ENCODE measurements at regions not wholly inside any gene's neighbourhood (a gene's known extent, or its start where the extent isn't known, plus 50 kb on each side); places are given as distances from the start of the nearest gene placed in this dataset.
A peak's percentile ranks its signal among the peaks of the same experiment; 100 is the strongest.
"Not testable (repeated sequence)": the region's sequence is repeated elsewhere in the genome, so short reads cannot be mapped to it uniquely, and the experiment has no call there.

DNA sequence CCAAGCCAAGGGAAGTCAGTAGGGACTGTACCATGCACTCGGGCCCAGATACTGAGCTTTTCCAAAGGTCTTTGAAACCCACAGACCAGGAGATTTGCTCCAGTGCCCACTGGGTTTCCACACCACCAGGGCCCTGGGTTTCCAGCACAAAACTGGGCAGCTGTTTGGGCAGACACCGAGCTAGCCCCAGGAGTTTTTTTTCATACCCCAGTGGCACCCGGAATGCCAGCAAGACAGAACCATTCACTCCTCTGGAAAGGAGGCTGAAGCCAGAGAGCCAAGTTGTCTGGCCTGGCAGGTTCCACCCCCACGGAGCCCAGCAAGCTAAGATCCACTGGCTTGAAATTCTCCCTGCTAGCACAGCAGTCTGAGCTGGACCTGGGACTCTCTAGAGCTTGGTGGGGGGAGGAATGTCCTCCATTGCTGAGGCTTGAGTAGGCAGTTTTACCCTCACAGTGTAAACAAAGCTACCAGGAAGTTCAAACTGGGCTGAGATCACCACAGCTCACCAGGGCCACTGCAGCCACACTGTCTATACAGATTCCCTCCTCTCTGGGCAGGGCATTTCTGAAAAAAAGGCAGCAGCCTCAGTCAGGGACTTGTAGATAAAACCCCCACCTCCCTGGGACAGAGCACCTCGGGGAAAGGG lies 793.7 kb downstream of the RPS29 start:
- no peak for DNase-seq

DNA sequence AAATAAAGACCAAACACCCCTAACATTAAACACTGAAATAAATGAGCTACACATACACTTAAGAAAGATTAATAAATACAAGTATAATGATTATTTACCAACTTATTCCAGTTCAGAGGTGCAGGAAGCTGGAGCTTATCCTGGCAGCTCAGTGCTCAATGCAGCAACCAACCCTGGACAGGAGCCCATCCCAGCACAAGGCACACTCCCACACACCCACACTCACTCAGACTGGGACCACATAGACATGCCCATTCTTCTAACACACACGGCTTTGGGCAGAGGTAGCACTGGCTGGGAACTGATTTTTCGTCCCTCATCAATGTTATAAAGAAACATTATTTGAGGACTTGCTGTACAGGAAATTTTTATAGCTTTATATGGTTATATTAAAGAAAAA lies 797.4 kb downstream of the RPS29 start:
- DNase-seq, result no peak

DNA sequence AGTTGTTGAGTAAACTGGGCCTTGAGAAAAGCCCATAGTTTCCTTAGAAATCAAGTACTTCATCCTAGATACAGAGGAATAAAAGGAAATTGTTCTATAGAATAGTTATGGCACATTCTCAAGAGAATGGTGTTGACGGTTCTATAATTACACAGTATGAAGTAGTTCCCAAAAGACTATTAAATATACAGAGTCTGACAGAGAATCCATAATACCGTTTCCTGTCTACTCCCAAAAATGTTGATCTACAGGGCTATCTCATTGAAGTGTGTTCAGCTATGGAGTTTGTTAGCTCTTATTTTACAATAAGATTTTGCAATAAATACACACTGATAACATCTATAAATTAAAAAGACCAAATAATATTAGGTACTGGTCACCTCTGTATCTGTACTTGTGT lies 799.7 kb downstream of the RPS29 start:
- DNase-seq, result no peak

DNA sequence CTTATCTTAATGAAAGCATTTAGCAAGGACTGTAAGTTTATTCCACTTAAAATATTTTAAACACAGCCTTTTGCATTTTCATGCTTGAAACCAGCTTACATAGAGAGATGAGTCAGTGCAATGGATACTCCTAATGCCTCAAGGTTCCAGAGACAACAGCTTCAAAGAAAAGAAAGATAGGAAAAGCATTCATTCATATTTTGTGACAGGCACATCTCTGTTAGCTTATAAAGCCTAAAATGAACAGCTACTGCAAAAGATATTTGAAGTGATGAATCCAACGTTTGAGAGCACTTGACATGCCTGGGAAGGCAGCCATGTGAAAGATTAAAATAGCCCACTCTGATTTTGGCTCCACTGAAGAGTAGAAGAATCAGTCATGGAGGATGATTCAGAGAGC lies 814.5 kb downstream of the RPS29 start:
- peak; percentile 38 for DNase-seq

DNA sequence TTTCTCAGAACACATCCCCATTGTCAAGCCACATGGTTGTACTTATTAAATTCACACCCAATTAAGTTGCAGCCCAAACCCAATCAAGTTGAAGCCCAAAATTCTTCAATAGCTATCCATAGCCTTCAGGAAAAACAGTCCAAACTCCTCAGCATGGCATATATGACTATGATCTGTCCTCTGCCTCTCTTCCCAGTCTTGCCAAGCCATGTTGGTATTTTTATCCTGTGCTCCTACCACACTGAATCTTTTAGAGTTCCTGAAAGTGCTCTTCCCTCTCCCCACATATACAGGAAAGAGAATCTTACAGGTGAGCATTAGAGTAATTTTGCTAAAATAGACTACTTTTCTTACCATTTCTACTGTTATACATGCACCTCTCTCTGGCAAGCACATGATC lies 834.9 kb downstream of the RPS29 start:
- no peak for DNase-seq

DNA sequence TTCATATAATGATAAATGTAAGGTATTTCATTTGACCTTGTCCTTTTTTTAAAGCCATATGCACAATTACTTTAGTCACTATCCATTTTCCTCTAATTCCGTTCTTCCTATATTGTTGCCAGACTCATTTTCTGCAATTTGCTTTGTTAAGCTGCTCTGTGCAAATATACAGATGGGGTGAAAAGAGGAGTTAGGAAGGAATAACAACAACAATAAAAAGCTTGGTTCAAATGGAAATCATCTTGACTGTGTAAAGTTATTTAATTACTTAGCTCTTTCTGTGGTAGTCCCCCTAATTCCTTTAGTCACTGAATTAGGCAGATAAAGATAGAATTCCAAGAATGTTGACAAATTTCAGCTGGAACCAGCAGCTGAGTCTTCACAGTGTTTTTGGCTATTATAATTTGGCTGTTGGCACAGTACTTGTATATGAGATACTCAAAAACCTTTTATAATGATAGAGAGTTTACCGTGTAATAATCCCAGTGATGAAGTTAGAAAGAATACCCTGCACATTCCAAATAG lies 838.0 kb downstream of the RPS29 start:
- DNase-seq, result no peak

DNA sequence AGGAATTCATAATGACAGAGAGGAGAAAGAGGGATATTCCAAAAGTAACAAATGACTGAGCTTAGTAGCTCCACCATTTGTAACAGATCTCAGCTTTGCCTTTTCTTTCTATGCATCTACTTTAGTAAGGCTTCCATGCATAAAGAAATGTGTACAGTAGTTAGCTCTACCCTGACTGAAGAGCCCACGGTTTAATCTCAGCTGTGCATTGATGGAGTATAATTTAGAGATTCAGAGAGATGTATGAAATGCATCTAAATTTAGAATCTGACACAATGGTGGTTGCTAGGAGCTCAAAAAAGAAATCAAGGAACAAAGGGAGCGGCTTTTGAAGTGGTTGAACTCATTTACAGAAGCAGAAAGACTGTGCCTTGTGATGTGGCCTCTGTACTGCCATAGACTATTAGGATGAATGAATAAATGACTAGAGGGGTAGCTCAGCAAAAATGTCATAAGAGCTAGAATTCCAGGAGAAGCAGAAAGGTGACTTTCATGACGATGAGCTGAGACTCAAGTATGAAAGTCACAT lies 838.6 kb downstream of the RPS29 start:
- no peak for DNase-seq

DNA sequence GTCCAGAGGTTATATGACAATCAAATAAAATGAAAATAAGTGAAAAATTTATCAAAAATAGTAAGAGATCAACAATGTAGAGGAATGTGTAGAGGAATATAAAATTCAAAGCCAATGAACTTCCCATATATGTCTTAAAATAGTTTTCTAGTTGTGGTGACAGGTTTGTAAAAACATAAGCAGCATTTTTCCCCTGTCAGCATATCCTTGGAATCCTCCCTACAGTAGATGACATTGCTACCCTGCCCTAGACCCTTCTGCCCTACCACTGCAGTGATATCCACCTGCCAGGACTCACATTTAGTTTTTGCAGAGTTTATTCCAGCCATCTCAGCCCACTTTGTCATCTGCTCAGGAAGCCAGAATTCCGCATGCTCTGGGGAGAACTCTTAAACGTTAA lies 842.0 kb downstream of the RPS29 start:
- no peak for DNase-seq

DNA sequence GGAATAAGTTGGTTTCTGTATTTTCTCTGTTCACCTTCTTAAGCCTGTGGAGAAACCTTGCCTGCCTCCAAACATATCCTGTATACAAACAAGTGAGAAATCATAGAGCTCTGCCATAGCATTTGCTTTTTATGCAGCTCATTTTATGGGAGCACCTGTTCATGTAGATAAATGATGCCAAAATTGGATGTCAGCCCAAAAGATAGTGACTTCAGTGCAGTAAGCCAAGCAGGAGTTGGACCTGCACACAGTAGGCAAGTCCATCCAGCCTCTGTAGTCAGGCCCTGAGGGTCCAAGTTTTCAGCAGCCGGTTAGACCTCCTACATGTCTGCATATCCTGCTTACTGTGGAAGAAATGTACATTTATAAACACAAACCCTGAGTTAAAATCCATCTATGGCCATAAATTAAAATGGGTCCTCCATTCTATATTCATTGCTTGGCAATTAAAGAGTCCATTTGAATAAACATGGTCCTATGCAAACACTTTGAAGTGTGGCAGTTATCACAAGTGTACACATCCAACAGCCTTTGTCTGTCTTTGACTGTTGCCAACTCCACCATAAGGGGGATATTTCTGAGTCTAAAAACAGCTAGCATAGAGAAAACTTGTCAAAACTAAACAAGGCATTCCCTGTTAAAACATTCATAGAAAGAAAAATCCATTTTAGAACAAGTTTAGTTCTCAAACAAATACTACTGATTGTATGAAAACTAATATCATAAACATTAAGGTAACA lies 847.8 kb downstream of the RPS29 start:
- peak; percentile 81 for DNase-seq

DNA sequence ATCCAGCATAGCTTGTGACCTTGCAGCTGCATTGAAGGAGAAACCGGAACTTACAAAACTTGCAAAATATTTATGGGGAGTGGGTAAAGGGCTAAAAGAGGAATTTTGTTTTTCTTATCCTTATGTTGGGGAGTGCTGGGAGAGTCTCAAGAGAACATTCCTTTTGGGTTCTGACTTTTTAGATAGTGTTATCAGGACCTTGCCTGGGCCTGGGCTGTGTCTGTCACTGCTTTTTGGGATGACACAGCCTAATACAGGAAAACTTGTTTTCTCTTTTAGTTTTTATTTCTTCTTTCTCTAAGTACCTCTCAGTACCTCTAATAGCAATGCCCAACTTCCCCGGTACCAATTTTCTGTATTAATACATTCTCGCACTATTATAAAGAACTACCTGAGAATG lies 850.6 kb downstream of the RPS29 start:
- no peak for DNase-seq

DNA sequence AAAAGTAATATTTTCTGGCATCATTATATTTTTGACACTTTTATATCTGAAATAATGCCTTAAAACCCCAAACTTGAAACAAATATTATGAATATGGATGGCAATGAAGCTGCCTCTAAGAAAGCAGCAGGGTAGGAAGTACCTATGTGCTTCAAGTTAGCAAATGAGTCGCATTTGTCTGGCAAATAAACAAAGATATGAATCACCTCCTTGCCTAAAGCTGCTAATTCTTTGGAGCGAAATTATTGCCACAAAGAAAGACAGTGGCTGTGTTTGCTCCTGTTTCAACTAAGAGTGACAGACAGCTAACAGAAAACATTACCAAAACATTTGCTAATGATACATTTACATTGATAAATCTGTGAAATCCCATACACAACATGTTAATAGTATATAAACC lies 854.9 kb downstream of the RPS29 start:
- no peak for DNase-seq

DNA sequence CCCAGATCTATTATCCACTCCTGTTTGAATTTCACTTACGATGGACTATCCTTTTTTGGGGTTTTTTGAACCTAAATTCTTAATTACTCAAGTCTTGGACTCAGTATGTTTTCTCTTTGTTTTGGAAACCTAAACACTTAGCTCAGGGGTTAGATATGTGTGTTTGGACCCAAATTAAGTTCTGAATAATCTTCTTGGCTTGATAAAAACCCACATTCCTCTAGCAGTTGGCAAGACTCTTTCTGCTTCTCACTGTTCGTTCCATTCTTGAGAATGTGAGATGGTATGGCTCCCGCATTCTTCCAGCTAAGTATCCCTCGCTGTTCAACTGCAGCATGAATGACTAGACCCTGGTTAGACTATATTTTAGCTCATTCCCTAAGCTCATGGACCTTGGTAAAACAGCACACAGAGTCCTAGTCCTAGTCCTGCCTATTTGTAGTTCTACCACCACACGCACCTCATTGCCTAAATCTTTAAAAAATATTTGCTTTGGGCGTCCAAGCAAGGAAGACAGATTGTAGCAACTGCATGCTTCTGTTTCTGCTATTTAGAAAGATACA lies 860.0 kb downstream of the RPS29 start:
- DNase-seq, result no peak

DNA sequence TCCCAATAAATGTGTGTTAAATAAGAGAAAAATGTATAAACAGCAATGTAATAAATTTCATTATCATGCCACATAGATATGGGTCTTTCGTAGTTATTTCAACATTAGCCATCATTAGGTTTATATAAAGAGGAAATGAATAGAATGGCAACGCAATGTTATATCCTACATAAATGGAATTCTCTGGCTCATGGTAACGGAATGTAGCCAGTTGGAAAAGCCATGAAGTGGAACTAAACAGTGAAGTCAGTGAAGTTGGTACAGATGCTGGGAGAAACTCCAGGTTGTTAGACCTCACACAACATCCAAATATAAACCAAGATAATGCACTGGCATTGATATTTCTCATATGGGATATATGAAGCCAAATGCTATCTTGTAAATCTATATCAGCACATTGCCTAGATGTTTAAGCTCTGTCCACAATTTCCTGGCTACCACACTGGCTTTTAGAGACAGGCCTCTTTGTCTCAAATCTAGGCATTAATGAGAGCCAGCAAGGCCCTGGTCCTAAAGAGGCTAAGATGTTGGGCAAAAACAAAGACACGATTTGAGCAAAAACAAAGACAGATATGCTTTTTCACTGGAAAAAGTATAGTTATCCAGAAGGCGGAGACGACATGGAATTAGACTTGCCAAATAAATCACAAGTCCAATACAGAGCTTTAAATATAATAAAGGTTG lies 861.0 kb downstream of the RPS29 start:
- DNase-seq, result no peak

DNA sequence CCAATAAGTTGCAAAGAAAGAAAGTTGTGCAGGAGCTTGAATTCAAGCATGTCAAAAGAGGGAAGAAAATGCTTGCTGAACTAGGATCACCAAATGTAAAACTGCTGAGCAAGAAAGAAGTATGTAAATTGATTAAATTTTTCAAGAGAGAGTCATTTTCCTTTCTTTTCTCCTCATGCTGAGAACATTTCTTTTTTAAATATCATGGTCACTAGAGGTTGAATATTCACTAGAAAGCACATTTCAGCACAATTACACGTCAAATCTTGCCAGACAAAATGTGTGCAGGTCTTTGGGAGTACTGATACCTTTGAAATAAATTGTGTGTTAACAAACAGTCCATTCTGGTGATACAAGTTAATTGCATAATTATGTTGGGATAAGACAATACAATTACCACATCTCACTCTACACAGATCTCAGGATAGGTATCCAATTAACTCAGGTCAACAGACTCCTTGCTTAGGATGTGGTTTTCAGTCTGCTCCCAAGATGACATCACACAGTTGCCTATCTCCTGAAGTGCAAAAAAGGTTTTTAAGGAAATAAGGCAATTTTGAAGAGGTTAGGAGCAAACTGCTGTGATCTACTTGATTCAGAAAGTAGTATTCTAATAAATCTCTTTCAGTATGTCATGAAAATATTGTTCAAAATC lies 862.2 kb downstream of the RPS29 start:
- DNase-seq, result no peak

DNA sequence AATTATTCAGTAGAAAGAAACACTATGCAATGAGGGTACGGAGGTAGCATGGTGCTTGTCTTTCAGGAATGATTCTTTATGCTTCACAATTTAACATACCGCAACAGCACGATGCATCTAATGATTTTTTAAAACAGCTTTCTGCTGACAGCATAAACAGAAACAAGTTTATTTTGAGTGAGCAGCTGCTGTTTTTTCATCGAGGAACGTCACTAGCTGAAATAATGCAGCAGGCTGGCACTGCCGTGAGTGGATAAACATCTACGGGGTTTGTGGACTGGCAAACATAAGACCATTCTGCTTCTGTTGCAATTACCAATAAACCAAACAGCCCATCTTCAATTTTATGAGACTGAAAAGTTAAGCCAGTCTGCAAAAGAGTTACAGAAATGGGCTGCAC lies 871.8 kb downstream of the RPS29 start:
- no peak for DNase-seq

DNA sequence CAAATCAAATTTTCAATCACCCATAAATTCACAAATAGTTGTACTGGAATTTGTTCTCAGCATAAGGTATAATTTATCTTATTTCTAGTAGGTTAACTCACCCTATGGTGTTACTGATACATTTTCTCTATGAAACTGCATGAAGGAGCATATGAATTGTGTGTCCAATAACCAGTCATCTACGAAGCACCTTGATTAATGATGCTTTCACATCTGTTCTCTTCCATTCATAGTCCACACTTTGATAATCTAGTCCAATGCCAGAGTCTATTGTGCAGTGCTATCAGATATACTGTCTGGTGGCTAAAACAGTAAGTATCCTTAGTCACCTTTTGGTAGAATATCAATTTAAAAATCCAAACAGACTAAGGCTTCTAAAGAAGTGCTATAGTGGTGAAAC lies 876.0 kb downstream of the RPS29 start:
- DNase-seq, result no peak

DNA sequence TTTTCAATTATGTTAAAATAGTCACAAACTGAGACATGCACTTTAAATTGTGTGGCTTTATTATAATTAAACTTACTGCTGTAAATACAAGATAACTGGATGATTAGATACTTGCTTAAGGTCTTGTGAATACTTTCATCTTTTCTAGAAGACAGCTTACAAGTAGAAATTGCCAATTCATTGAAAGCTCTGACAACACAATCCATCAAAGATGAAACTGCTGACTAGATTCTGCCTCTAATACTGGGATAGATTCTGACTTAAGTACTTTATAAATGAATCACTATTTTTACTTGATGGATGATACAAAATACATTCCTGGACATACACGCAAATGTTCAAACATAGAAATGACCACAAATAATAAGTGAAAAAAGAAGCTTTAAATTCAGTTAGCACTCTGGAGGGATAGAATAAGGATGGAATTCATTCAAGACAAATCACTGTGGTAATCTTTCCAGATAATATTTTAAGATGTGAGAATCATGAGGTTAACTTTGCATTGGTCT lies 876.8 kb downstream of the RPS29 start:
- DNase-seq, result no peak

DNA sequence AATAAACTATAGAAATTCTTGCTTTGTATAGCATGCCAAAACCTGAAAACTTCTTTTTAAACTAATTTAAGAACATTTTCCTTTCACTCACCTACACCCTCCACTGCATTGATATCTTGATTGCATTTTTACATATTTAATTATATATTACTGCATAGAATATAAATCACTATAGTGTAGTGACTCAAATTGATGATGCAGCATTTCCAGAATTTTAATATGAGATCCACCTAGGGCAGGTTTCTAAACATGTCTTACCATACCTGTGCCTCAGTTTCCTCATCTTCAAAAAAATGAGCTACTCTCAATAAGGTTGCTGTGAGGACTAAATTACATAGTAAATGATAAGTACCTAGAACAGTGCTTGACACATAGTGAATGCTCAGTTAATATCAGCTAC lies 881.5 kb downstream of the RPS29 start:
- DNase-seq, result no peak

DNA sequence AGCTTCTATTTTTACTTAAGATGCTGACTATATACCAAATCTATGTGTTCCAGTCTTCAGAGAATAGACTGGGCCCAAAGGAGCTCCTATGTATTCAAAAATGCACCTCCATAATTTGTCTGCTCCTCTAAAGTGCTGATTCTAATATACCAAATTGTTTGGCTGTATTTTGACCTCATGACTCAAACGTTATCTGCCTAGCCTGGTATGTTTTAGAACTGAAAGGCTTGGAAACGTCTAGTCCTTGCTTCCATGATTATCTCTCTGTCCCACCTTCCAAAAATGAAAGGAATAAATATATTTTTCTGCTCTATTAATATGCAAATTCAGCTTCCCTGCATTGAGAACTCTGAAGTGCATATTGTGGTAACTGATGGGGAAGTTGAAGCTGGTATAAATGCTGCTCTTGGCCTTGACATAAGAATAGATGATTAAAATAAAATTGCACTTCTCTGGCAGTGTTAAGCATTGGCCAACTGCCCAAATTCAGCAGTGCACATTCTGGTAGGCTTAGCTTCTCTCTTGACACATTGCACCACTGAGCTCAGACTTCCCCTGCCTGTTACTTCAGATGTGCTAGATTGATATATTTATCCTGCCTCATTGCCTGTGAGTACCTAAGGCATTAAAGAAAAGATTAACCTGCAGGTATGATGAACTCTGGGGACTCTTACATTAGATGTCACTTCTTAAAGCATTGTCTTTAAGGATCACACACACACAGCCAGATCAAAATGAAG lies 882.3 kb downstream of the RPS29 start:
- no peak for DNase-seq

DNA sequence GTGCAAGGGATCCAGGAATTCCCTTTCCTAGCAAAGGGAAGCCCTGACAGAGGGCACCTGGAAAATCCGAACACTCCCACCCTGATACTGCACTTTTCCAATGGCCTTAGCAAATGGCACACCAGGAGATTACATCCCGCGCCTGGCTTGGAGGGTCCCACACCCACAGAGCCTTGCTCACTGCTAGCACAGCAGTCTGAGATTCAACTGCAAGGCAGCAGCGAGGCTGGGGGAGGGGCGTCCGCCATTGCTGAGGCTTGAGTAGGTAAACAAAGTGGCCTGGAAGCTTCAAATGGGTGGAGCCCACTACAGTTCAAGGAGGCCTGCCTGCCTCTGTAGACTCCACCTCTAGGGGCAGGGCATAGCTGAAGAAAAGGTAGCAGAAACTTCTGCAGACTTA lies 888.8 kb downstream of the RPS29 start:
- not testable (repeated sequence) for DNase-seq

DNA sequence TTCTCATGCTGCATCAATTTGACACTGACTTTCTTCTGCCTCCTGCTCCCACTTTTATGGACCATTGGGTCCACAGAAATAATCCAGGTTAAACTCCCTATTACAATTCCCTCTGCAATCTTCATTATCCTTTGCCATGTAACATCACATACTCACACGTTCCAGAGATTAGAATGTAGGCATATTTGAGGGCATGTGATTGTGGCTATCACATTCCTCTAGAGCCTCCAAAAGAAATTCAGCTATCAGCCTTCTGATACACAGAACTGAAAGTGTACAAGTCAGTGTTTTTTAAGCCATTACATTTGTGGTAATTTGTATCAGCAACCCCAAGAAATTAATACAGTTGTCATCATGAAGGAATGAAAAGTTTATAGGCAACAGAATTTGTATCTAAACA lies 892.4 kb downstream of the RPS29 start:
- DNase-seq, result no peak

DNA sequence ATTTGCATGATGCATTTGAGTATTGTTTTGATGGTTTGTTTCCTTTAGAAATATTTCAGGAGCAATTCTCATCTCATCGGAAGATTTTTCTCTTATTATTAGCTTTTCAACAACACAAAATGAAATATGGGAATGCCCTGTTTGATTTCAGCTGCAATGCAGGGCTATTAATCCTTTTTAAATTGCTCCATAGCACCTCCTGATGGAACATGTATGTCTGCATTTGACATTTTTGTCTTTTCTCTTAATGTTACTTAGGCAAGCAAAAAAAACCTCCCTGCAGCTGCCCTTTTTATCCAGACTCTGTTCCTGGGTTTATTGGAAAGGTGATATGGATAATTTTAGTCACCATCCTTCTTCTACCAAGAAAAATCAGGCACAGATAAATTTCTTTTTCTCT lies 895.8 kb downstream of the RPS29 start:
- no peak for DNase-seq

Data from NCI-H1092 (cell line).